HepG2 (cell line): ENCODE measurements at regions not wholly inside any gene's neighbourhood (a gene's known extent, or its start where the extent isn't known, plus 50 kb on each side); places are given as distances from the start of the nearest gene placed in this dataset.
A peak's percentile ranks its signal among the peaks of the same experiment; 100 is the strongest.

Experiments
- HMG20B ChIP-seq: conservative IDR thresholded peaks from 2 replicates; pipeline ENCODE4 v1.6.1; 2016; ENCODE audit warnings: missing genetic modification reagents, missing compliant biosample characterization
- MEF2D ChIP-seq: sonication (generic); formaldehyde crosslinking; IDR thresholded peaks from 2 replicates; pipeline ENCODE4 v1.5.1; 2020; ENCODE audit warnings: mild to moderate bottlenecking, missing genetic modification reagents
- ZNF180 ChIP-seq: sonication (generic); formaldehyde crosslinking; IDR thresholded peaks from 2 replicates; pipeline ENCODE4 v1.4.0; 2020; ENCODE audit warnings: low read depth, missing genetic modification reagents, borderline replicate concordance
- ZNF292 ChIP-seq: sonication (generic); formaldehyde crosslinking; IDR thresholded peaks from 2 replicates; pipeline ENCODE4 v1.8.1; 2022; ENCODE audit warnings: mild to moderate bottlenecking, low read depth, missing genetic modification reagents, borderline replicate concordance
- ZNF33A ChIP-seq: sonication (generic); formaldehyde crosslinking; IDR thresholded peaks from 2 replicates; pipeline ENCODE4 v1.5.1; 2020; ENCODE audit warnings: missing genetic modification reagents, mild to moderate bottlenecking, moderate library complexity, borderline replicate concordance
- ZNF350 ChIP-seq: sonication (generic); formaldehyde crosslinking; IDR thresholded peaks from 2 replicates; pipeline ENCODE4 v1.4.0; 2020; ENCODE audit warnings: mild to moderate bottlenecking, low read depth, missing genetic modification reagents, borderline replicate concordance
- ZNF382 ChIP-seq: sonication (generic); formaldehyde crosslinking; IDR thresholded peaks from 2 replicates; pipeline ENCODE4 v1.5.0; 2020; ENCODE audit warnings: missing genetic modification reagents, mild to moderate bottlenecking, borderline replicate concordance
- TF ChIP-seq, protein P1 (sequence below): sonication (generic); formaldehyde crosslinking; IDR thresholded peaks from 2 replicates; pipeline ENCODE4 v1.5.1; 2020; ENCODE audit warnings: missing genetic modification reagents, mild to moderate bottlenecking, borderline replicate concordance
- TF ChIP-seq, protein P2 (sequence below): sonication (generic); formaldehyde crosslinking; IDR thresholded peaks from 2 replicates; pipeline ENCODE4 v1.9.0; 2021; ENCODE audit warnings: missing genetic modification reagents, borderline replicate concordance
- TF ChIP-seq, protein P3 (sequence below): sonication (generic); formaldehyde crosslinking; IDR thresholded peaks from 2 replicates; pipeline ENCODE4 v1.4.0; 2020; ENCODE audit warnings: missing genetic modification reagents
- TF ChIP-seq, protein P4 (sequence below): IDR thresholded peaks from 2 replicates; pipeline ENCODE4 v1.6.1; 2018; ENCODE audit warnings: missing genetic modification reagents
- TF ChIP-seq, protein P5 (sequence below): sonication (generic); formaldehyde crosslinking; IDR thresholded peaks from 2 replicates; pipeline ENCODE4 v1.5.1; 2020; ENCODE audit warnings: mild to moderate bottlenecking, missing genetic modification reagents, borderline replicate concordance
- TF ChIP-seq, protein P6 (sequence below): IDR thresholded peaks from 2 replicates; pipeline ENCODE4 v1.6.1; 2016; ENCODE audit warnings: low read depth, control low read depth
- TF ChIP-seq, protein P7 (sequence below): sonication (generic); formaldehyde crosslinking; IDR thresholded peaks from 2 replicates; pipeline ENCODE4 v1.5.1; 2020; ENCODE audit warnings: missing genetic modification reagents, mild to moderate bottlenecking, borderline replicate concordance

DNA sequence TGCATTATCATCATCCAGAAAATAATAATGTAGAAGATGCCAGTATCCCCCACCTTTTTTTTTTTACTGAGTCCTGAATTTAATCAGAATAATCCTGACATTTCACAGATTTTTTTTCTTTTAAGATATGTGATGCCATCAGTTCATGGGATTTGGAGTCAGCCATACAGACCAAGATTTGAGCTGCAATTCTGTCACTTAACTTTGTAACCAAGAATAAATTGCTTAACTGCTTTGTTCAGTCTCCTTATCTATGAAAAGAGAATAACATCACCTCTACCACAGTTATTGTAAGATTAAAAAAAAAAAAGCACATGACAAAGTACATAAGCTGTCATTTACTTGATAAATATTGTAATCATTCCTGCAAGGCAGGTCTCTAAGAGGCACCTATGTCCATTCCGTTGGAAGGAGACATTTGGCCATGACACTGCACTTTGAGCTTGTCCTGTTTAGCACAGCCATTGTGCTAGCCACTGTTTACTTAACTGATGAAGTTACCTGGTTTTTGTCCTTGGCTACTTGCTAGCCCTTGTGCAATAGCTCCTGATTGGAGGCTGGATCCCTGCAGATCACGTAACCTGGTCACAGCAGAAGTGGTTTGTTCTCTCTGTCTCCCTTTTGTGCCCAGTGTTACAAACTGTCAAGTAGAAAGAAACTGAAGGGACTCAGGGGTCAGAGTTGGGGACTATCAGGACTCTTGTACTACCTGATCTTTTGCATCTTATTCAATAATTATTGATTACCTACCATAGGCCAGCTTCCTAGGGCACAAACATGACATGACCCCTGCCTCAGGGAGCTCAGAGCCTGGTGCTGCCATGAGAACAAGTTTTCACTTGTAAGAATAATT lies 306.0 kb downstream of the WDR72 start (continued):
- TF ChIP-seq, protein P1, sequence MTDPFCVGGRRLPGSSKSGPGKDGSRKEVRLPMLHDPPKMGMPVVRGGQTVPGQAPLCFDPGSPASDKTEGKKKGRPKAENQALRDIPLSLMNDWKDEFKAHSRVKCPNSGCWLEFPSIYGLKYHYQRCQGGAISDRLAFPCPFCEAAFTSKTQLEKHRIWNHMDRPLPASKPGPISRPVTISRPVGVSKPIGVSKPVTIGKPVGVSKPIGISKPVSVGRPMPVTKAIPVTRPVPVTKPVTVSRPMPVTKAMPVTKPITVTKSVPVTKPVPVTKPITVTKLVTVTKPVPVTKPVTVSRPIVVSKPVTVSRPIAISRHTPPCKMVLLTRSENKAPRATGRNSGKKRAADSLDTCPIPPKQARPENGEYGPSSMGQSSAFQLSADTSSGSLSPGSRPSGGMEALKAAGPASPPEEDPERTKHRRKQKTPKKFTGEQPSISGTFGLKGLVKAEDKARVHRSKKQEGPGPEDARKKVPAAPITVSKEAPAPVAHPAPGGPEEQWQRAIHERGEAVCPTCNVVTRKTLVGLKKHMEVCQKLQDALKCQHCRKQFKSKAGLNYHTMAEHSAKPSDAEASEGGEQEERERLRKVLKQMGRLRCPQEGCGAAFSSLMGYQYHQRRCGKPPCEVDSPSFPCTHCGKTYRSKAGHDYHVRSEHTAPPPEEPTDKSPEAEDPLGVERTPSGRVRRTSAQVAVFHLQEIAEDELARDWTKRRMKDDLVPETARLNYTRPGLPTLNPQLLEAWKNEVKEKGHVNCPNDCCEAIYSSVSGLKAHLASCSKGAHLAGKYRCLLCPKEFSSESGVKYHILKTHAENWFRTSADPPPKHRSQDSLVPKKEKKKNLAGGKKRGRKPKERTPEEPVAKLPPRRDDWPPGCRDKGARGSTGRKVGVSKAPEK, result 0 out of 2 replicates have a peak, but pooled peaks have one; percentile 58
- peak; percentile 85; the same call in 1 of the 2 replicates for TF ChIP-seq ZNF292 (CRISPR knock-in tag)
- TF ChIP-seq HMG20B (CRISPR knock-in tag), result peak; percentile 94
- peak; percentile 92 for TF ChIP-seq MEF2D
- TF ChIP-seq, protein P2, sequence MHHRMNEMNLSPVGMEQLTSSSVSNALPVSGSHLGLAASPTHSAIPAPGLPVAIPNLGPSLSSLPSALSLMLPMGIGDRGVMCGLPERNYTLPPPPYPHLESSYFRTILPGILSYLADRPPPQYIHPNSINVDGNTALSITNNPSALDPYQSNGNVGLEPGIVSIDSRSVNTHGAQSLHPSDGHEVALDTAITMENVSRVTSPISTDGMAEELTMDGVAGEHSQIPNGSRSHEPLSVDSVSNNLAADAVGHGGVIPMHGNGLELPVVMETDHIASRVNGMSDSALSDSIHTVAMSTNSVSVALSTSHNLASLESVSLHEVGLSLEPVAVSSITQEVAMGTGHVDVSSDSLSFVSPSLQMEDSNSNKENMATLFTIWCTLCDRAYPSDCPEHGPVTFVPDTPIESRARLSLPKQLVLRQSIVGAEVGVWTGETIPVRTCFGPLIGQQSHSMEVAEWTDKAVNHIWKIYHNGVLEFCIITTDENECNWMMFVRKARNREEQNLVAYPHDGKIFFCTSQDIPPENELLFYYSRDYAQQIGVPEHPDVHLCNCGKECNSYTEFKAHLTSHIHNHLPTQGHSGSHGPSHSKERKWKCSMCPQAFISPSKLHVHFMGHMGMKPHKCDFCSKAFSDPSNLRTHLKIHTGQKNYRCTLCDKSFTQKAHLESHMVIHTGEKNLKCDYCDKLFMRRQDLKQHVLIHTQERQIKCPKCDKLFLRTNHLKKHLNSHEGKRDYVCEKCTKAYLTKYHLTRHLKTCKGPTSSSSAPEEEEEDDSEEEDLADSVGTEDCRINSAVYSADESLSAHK (CRISPR knock-in tag), result no peak
- TF ChIP-seq, protein P3, sequence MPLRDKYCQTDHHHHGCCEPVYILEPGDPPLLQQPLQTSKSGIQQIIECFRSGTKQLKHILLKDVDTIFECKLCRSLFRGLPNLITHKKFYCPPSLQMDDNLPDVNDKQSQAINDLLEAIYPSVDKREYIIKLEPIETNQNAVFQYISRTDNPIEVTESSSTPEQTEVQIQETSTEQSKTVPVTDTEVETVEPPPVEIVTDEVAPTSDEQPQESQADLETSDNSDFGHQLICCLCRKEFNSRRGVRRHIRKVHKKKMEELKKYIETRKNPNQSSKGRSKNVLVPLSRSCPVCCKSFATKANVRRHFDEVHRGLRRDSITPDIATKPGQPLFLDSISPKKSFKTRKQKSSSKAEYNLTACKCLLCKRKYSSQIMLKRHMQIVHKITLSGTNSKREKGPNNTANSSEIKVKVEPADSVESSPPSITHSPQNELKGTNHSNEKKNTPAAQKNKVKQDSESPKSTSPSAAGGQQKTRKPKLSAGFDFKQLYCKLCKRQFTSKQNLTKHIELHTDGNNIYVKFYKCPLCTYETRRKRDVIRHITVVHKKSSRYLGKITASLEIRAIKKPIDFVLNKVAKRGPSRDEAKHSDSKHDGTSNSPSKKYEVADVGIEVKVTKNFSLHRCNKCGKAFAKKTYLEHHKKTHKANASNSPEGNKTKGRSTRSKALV, result 0 out of 2 replicates have a peak, but pooled peaks have one; percentile 23
- TF ChIP-seq, protein P4, sequence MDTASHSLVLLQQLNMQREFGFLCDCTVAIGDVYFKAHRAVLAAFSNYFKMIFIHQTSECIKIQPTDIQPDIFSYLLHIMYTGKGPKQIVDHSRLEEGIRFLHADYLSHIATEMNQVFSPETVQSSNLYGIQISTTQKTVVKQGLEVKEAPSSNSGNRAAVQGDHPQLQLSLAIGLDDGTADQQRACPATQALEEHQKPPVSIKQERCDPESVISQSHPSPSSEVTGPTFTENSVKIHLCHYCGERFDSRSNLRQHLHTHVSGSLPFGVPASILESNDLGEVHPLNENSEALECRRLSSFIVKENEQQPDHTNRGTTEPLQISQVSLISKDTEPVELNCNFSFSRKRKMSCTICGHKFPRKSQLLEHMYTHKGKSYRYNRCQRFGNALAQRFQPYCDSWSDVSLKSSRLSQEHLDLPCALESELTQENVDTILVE (CRISPR knock-in tag), result peak; percentile 96
- no peak for TF ChIP-seq ZNF33A (CRISPR knock-in tag)
- peak; percentile 75 for TF ChIP-seq ZNF350 (CRISPR knock-in tag)
- TF ChIP-seq, protein P5, sequence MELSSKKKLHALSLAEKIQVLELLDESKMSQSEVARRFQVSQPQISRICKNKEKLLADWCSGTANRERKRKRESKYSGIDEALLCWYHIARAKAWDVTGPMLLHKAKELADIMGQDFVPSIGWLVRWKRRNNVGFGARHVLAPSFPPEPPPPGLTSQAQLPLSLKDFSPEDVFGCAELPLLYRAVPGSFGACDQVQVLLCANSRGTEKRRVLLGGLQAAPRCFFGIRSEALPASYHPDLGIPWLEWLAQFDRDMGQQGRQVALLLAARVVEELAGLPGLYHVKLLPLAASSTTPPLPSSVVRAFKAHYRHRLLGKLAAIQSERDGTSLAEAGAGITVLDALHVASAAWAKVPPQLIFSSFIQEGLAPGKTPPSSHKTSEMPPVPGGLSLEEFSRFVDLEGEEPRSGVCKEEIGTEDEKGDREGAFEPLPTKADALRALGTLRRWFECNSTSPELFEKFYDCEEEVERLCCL (CRISPR knock-in tag), result no peak
- TF ChIP-seq, protein P6, sequence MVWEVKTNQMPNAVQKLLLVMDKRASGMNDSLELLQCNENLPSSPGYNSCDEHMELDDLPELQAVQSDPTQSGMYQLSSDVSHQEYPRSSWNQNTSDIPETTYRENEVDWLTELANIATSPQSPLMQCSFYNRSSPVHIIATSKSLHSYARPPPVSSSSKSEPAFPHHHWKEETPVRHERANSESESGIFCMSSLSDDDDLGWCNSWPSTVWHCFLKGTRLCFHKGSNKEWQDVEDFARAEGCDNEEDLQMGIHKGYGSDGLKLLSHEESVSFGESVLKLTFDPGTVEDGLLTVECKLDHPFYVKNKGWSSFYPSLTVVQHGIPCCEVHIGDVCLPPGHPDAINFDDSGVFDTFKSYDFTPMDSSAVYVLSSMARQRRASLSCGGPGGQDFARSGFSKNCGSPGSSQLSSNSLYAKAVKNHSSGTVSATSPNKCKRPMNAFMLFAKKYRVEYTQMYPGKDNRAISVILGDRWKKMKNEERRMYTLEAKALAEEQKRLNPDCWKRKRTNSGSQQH (CRISPR knock-in tag), result peak; percentile 69; the same call in 1 of the 2 replicates
- TF ChIP-seq ZNF180 (CRISPR knock-in tag), result no peak
- TF ChIP-seq, protein P7, sequence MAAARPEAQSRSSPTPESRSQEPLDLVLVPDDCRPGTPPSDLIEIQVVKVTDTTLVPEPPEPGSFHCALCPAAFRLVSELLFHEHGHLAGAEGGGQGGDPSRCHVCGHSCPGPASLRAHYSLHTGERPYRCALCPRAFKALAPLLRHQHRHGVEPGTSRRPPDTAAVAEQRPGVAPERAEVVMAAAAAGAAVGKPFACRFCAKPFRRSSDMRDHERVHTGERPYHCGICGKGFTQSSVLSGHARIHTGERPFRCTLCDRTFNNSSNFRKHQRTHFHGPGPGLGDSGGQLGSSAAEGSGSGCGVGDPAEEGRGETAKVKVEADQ (CRISPR knock-in tag), result peak; percentile 47; the same call in 1 of the 2 replicates
- TF ChIP-seq ZNF382 (CRISPR knock-in tag), result no peak
